HCT116 (cell line): ENCODE measurements at regions not wholly inside any gene's neighbourhood (a gene's known extent, or its start where the extent isn't known, plus 50 kb on each side); places are given as distances from the start of the nearest gene placed in this dataset.

ENCODE experiments used
- ATAC-seq: fragments of 200-7000 bp; cut with Tn5 transposase; 2 replicates; pipeline ENCODE4 v1.9.1; 2020; ENCODE audit warnings: mild to moderate bottlenecking, moderate library complexity
- BruUV-seq: library from RNA; stranded (reverse); fragments of 400-500 nt; replicated peaks from 2 replicates; lab custom pipeline; 2021; lab: Mats Ljungman, UMichigan
- CTCF ChIA-PET: fragments of 300-600 bp; sonication (Branson Sonifier 250); formaldehyde crosslinking; loops from one replicate; lab custom pipeline; 2021; ENCODE audit warnings: antibody characterized with exemption; lab: Charles Lee
- POLR2A ChIA-PET: fragments of 300-600, 350-600 bp; sonication (Branson Sonifier 250); formaldehyde crosslinking; loops from one replicate; lab custom pipeline; 2021; ENCODE audit warnings: antibody characterized with exemption; lab: Charles Lee
- RAD21 ChIA-PET, 2 experiments: fragments of 300-600 bp; sonication (Branson Sonifier 250); formaldehyde crosslinking; loops; one replicate each; lab custom pipeline; 2023; ENCODE audit warnings: low total read pairs in 2 of 2; ENCODE audit not compliant: uncharacterized antibody in 2 of 2, unreplicated experiment in 2 of 2, low non-redundant PET in 1 of 2; lab: Charles Lee
- DNase-seq: peaks from one replicate; pipeline ENCODE4 v3.0.0-alpha.2; 2010; ENCODE audit warnings: low read depth, low spot score
- H2AFZ ChIP-seq: fragments of 200-600 bp; shearing (Covaris generic), sonication (generic); 2 replicates; pipeline ENCODE4 v1.6.1; 2017; ENCODE audit warnings: low read depth, mixed run types, mixed read lengths, antibody characterized with exemption, low read length; ENCODE audit not compliant: poor library complexity, severe bottlenecking
- H3K27ac ChIP-seq: 2 replicates; pipeline ENCODE4 v1.5.1; 2012; ENCODE audit warnings: low read depth, low read length
- H3K27me3 ChIP-seq: fragments of 200-600 bp; sonication (generic); 2 replicates; pipeline ENCODE4 v1.6.1; 2016; ENCODE audit warnings: mixed run types, low read length, mixed read lengths; ENCODE audit not compliant: insufficient read depth
- H3K36me3 ChIP-seq, 2 experiments: fragments of 200-500 bp in 1 of 2; fragments of 200-600 bp in 1 of 2; sonication (Bioruptor generic) in 1 of 2; sonication (generic) in 1 of 2; 2 replicates each; pipeline versions ENCODE4 v1.5.1 to v1.6.1; 2014 to 2016; ENCODE audit warnings: low read length in 2 of 2, inconsistent platforms in 1 of 2, mixed read lengths in 1 of 2, mixed run types in 1 of 2; ENCODE audit not compliant: insufficient read depth in 2 of 2, control insufficient read depth in 1 of 2
- H3K4me1 ChIP-seq, 2 experiments: fragments of 200-600 bp in 1 of 2; sonication (generic) in 1 of 2; 2 replicates each; pipeline versions ENCODE4 v1.5.1 to v1.6.1; 2012 to 2017; ENCODE audit warnings: low read length in 2 of 2, inconsistent platforms in 1 of 2, mild to moderate bottlenecking in 1 of 2, mixed read lengths in 1 of 2, mixed run types in 1 of 2, moderate library complexity in 1 of 2; ENCODE audit not compliant: insufficient read depth in 2 of 2, control insufficient read depth in 1 of 2
- H3K4me2 ChIP-seq: fragments of 200-600 bp; sonication (generic); 2 replicates; pipeline ENCODE4 v1.6.1; 2017; ENCODE audit warnings: mixed run types, low read length, mixed read lengths
- H3K4me3 ChIP-seq, 2 experiments: fragments of 200-600 bp in 1 of 2; sonication (generic) in 1 of 2; replicated peaks in 1 of 2; 2 replicates each; pipeline ENCODE4 v1.5.1; 2011 to 2016; ENCODE audit warnings: low read length in 2 of 2, control low read depth in 1 of 2, low read depth in 1 of 2, mild to moderate bottlenecking in 1 of 2, mixed read lengths in 1 of 2, mixed run types in 1 of 2
- H3K79me2 ChIP-seq: fragments of 200-600 bp; sonication (generic); 2 replicates; pipeline ENCODE4 v1.6.1; 2017; ENCODE audit warnings: mild to moderate bottlenecking, mixed run types, low read length, moderate library complexity, mixed read lengths; ENCODE audit not compliant: insufficient read depth
- H3K9ac ChIP-seq: fragments of 200-600 bp; sonication (generic); 2 replicates; pipeline ENCODE4 v1.6.1; 2016; ENCODE audit warnings: low read length, mixed read lengths
- H3K9me2 ChIP-seq: fragments of 200-600 bp; sonication (generic), shearing (Covaris generic); 2 replicates; pipeline ENCODE4 v1.6.1; 2017; ENCODE audit warnings: mixed run types, mild to moderate bottlenecking, moderate library complexity; ENCODE audit not compliant: insufficient read depth
- H3K9me3 ChIP-seq, 2 experiments: fragments of 200-500 bp in 1 of 2; fragments of 200-600 bp in 1 of 2; sonication (Bioruptor generic) in 1 of 2; sonication (generic) in 1 of 2; 2 replicates each; pipeline ENCODE4 v1.6.1; 2014 to 2017; ENCODE audit warnings: low read length in 2 of 2, mixed read lengths in 2 of 2, inconsistent platforms in 1 of 2, low read depth in 1 of 2, mild to moderate bottlenecking in 1 of 2, mixed run types in 1 of 2, moderate library complexity in 1 of 2; ENCODE audit not compliant: control insufficient read depth in 1 of 2, insufficient read depth in 1 of 2
- H4K20me1 ChIP-seq: fragments of 200-600 bp; sonication (generic), shearing (Covaris generic); 2 replicates; pipeline ENCODE4 v1.6.1; 2017; ENCODE audit warnings: mixed run types, mild to moderate bottlenecking, moderate library complexity; ENCODE audit not compliant: insufficient read depth
- CBX3 ChIP-seq: IDR thresholded peaks from 2 replicates; pipeline ENCODE4 v1.6.1; 2012; ENCODE audit warnings: low read depth
- CEBPB ChIP-seq: IDR thresholded peaks from 2 replicates; pipeline ENCODE4 v1.6.1; 2012; ENCODE audit warnings: low read depth
- EGR1 ChIP-seq: IDR thresholded peaks from 2 replicates; pipeline ENCODE4 v1.6.1; 2012; ENCODE audit warnings: low read depth
- EZH2 ChIP-seq: fragments of 200-600 bp; sonication (generic); IDR thresholded peaks from 2 replicates; pipeline ENCODE4 v1.6.1; 2017; ENCODE audit warnings: antibody characterized with exemption, mixed run types
- JUND ChIP-seq: IDR thresholded peaks from 2 replicates; pipeline ENCODE4 v1.6.1; 2012
- POLR2A ChIP-seq: IDR thresholded peaks from 2 replicates; pipeline ENCODE4 v1.7.0; 2011; ENCODE audit warnings: borderline replicate concordance; ENCODE audit not compliant: insufficient read depth, insufficient read length; ENCODE audit errors: extremely low read depth
- SP1 ChIP-seq: IDR thresholded peaks from 2 replicates; pipeline ENCODE4 v1.6.1; 2012; ENCODE audit warnings: low read depth
- TCF7L2 ChIP-seq: IDR thresholded peaks from 2 replicates; pipeline ENCODE4 v1.7.0; 2011; ENCODE audit warnings: borderline replicate concordance, inconsistent platforms; ENCODE audit not compliant: insufficient read depth, insufficient read length; ENCODE audit errors: extremely low read depth
- ZFX ChIP-seq: fragments of 450-650 bp; IDR thresholded peaks from 2 replicates; pipeline ENCODE4 v1.6.1; 2017
- ZNF274 ChIP-seq: fragments of 200-500 bp; sonication (Bioruptor generic); IDR thresholded peaks from 2 replicates; pipeline ENCODE4 v1.6.1; 2014; ENCODE audit warnings: mild to moderate bottlenecking, low read depth, low read length, inconsistent platforms
- intact Hi-C: fragments of 100-400 bp; cut with micrococcal nuclease; formaldehyde crosslinking; loops from 2 replicates; pipeline ENCODE4 v1.10.0; 2022
- TF ChIP-seq, protein P1 (sequence below): IDR thresholded peaks from 2 replicates; pipeline ENCODE4 v1.6.1; 2012
- TF ChIP-seq, protein P2 (sequence below): IDR thresholded peaks from 2 replicates; pipeline ENCODE4 v1.6.1; 2012

DNA sequence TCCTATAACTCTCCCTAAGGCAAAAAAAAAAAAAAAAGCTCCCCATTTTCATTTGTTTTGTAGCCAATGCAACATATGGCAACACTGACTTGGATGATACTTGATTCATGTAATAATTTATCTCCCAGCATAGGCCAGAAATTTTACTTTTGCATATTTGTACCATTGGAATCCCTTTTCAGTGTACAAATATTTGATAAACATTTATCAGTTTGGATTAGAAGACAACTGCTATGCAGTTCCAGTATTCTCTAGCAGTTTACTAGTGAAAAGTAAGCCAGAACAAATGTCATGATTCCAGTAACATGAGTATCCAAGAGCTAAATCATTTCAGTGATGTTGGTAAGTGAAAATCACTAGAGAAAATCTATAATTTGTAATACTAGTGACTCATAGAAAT, 392.3 kb downstream of the CCER1 start:
- no peak overlapping the region for H3K4me2 ChIP-seq
- H3K4me3 ChIP-seq, result no peak overlapping the region
- CTCF ChIA-PET, result no interaction called here
- no peak for DNase-seq
- no peaks in the 10 kb centered on the region for H3K9me3 ChIP-seq
- H3K4me1 ChIP-seq, result no peaks in the 10 kb centered on the region
- RAD21 ChIA-PET, result no interaction called here
- no peaks in the 10 kb centered on the region for H4K20me1 ChIP-seq
- no peak overlapping the region for H2AFZ ChIP-seq
- ATAC-seq, result no peak
- H3K79me2 ChIP-seq, result no peaks in the 10 kb centered on the region
- no TSS peak for BruUV-seq
- H3K27me3 ChIP-seq, result no peaks in the 10 kb centered on the region
- no peak overlapping the region for H3K9ac ChIP-seq
- no peaks in the 10 kb centered on the region for H3K36me3 ChIP-seq
- intact Hi-C loops, result no loop called here
- H3K27ac ChIP-seq, result no peak overlapping the region
- POLR2A ChIA-PET, result no interaction called here
- no peak for TF ChIP-seq POLR2A
- TF ChIP-seq JUND, result no peak
- TF ChIP-seq EGR1, result no peak
- TF ChIP-seq CEBPB, result no peak
- TF ChIP-seq, protein P1, sequence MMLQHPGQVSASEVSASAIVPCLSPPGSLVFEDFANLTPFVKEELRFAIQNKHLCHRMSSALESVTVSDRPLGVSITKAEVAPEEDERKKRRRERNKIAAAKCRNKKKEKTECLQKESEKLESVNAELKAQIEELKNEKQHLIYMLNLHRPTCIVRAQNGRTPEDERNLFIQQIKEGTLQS, result no peak
- no peak for TF ChIP-seq TCF7L2
- TF ChIP-seq CBX3, result no peak
- no peaks in the 10 kb centered on the region for H3K9me2 ChIP-seq

DNA sequence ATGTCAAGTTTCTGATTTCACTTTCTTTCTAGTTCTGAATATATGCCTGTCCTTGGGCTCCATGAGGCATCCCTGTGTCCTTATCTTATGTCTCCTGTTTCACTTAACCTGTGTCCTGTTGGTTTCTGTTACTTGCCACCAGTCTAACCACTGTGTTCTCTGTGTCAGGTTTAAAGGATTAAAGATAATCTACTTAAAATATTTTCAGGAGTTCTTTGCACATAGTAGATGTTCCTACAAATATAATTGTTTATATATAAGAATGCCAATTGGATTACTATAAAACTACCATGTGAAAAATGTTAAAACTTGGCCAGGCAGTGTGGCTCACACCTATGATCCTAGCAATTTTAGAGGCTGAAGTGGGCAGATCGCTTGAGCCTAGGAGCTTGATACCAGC, 406.4 kb downstream of the CCER1 start:
- no peaks in the 10 kb centered on the region for H3K27me3 ChIP-seq
- TF ChIP-seq ZNF274, result no peak
- TF ChIP-seq EZH2, result no peak
- TF ChIP-seq TCF7L2, result no peak
- TF ChIP-seq ZFX, result no peak
- TF ChIP-seq, protein P2, sequence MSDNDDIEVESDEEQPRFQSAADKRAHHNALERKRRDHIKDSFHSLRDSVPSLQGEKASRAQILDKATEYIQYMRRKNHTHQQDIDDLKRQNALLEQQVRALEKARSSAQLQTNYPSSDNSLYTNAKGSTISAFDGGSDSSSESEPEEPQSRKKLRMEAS, result no peak
- TF ChIP-seq SP1, result no peak
- TF ChIP-seq JUND, result no peak
- H3K4me2 ChIP-seq, result no peak overlapping the region
- DNase-seq, result no peak
- intact Hi-C loops, result no loop called here
- H3K79me2 ChIP-seq, result no peaks in the 10 kb centered on the region
- ATAC-seq, result no peak
- no peaks in the 10 kb centered on the region for H3K9me3 ChIP-seq
- POLR2A ChIA-PET, result no interaction called here
- H3K36me3 ChIP-seq, result no peaks in the 10 kb centered on the region
- RAD21 ChIA-PET, result no interaction called here
- H3K27ac ChIP-seq, result no peak overlapping the region
- no peaks in the 10 kb centered on the region for H4K20me1 ChIP-seq
- BruUV-seq, result no TSS peak
- H3K4me3 ChIP-seq, result no peak overlapping the region
- no peaks in the 10 kb centered on the region for H3K9me2 ChIP-seq
- CTCF ChIA-PET, result no interaction called here
- no peaks in the 10 kb centered on the region for H3K4me1 ChIP-seq
- H2AFZ ChIP-seq, result no peak overlapping the region
- no peak overlapping the region for H3K9ac ChIP-seq
